ENCODE measurements at regions not wholly inside any gene's neighbourhood (a gene's known extent, or its start where the extent isn't known, plus 50 kb on each side); places are given as distances from the start of the nearest gene placed in this dataset.

DNA sequence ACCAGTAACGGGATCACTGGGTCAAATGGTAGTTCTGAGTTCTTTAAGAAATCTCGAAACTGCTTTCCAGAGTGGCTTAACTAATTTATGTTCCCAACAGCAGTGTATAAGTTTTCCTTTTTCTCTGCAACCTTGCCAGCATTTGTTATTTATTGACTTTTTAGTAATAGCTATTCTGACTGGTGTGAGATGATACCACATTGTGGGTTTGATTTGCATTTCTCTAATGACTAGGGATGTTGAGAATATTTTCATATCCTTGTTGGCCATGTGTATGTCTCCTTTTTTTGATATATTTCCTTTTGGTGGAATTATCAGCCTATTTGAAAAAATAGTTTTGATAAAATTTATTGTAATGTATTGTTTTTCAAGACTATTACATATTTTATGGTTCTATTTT is 701.2 kb upstream of the FBXO33 start:
- no peak overlapping the region for H3K27ac ChIP-seq (ENCODE audit: low read length)
- no peaks in the 10 kb centered on the region for H3F3A ChIP-seq (ENCODE audit: insufficient read depth, low read length, poor library complexity, severe bottlenecking)
- no peak overlapping the region for H3K9ac ChIP-seq (ENCODE audit: low read length)
- no peaks in the 10 kb centered on the region for H3K9me3 ChIP-seq (ENCODE audit: low read length)
- no peak overlapping the region for H3K4me2 ChIP-seq (ENCODE audit: low read length)
- no peaks in the 10 kb centered on the region for H3K36me3 ChIP-seq (ENCODE audit: insufficient read depth, low read length)
- H3K9me2 ChIP-seq (ENCODE audit: insufficient read depth, low read length): no peaks in the 10 kb centered on the region
- no peak overlapping the region for H2AFZ ChIP-seq (ENCODE audit: low read depth, low read length)
- no peak overlapping the region for H3K4me3 ChIP-seq (ENCODE audit: low read length)
- no peak for TF ChIP-seq EZH2 (IDR thresholded peaks at IDR 0.05; ENCODE audit: borderline replicate concordance, insufficient read depth, low read length, poor library complexity, severe bottlenecking)
- TF ChIP-seq RAD21 (conservative IDR thresholded peaks at IDR 0.05): no peak
- H3K79me2 ChIP-seq (replicated peaks; ENCODE audit: insufficient read depth, low read length): no peaks in the 10 kb centered on the region
- no peaks in the 10 kb centered on the region for H4K20me1 ChIP-seq (ENCODE audit: insufficient read depth)
- H3K27me3 ChIP-seq (ENCODE audit: insufficient read depth, low read depth, low read length): no peaks in the 10 kb centered on the region

DNA sequence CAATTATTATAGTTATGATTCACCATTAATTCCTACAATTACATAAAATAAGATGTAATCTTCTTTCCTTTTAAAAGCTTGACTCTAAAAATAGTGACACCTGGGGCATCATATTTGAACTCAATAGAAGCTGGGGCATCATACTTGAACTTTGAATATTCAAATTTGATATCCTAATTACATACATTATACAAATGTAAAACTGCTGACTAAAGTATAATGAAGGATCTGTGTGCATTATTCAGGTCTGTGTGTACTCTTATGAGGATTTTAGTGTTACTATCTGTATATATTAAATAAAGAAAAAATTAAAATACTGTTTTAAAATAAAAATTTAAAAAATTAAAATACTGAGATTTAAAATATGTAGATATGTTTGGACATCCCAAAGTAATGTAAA is 696.9 kb upstream of the FBXO33 start:
- Histone ChIP-seq H3K4me3 (ENCODE audit: low read length) (no peak overlapping the region), H3F3A (ENCODE audit: insufficient read depth, low read length, poor library complexity, severe bottlenecking) (no peaks in the 10 kb centered on the region), H2AFZ (ENCODE audit: low read depth, low read length) (no peak overlapping the region), H3K9me2 (ENCODE audit: insufficient read depth, low read length) (no peaks in the 10 kb centered on the region), H3K4me2 (ENCODE audit: low read length) (no peak overlapping the region), H3K27ac (ENCODE audit: low read length) (no peak overlapping the region), H3K9me3 (ENCODE audit: low read length) (no peaks in the 10 kb centered on the region), H3K27me3 (ENCODE audit: insufficient read depth, low read depth, low read length) (no peaks in the 10 kb centered on the region), H3K79me2 (replicated peaks; ENCODE audit: insufficient read depth, low read length) (no peaks in the 10 kb centered on the region), H4K20me1 (ENCODE audit: insufficient read depth) (no peaks in the 10 kb centered on the region), H3K36me3 (ENCODE audit: insufficient read depth, low read length) (no peaks in the 10 kb centered on the region), H3K9ac (ENCODE audit: low read length) (no peak overlapping the region)
- TF ChIP-seq EP300 (conservative IDR thresholded peaks at IDR 0.05; ENCODE audit: poor library complexity, severe bottlenecking): no peak
- TF ChIP-seq TAF1 (IDR thresholded peaks at IDR 0.05; ENCODE audit: low read depth): no peak
- TF ChIP-seq, protein P1, sequence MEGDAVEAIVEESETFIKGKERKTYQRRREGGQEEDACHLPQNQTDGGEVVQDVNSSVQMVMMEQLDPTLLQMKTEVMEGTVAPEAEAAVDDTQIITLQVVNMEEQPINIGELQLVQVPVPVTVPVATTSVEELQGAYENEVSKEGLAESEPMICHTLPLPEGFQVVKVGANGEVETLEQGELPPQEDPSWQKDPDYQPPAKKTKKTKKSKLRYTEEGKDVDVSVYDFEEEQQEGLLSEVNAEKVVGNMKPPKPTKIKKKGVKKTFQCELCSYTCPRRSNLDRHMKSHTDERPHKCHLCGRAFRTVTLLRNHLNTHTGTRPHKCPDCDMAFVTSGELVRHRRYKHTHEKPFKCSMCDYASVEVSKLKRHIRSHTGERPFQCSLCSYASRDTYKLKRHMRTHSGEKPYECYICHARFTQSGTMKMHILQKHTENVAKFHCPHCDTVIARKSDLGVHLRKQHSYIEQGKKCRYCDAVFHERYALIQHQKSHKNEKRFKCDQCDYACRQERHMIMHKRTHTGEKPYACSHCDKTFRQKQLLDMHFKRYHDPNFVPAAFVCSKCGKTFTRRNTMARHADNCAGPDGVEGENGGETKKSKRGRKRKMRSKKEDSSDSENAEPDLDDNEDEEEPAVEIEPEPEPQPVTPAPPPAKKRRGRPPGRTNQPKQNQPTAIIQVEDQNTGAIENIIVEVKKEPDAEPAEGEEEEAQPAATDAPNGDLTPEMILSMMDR (IDR thresholded peaks at IDR 0.05; ENCODE audit: poor library complexity, severe bottlenecking): no peak
- no peak for TF ChIP-seq SMC3 (conservative IDR thresholded peaks at IDR 0.05; ENCODE audit: poor library complexity)
- TF ChIP-seq RAD21 (conservative IDR thresholded peaks at IDR 0.05): no peak
- no peak for TF ChIP-seq POLR2AphosphoS5 (IDR thresholded peaks at IDR 0.05)
- TF ChIP-seq EZH2 (IDR thresholded peaks at IDR 0.05; ENCODE audit: borderline replicate concordance, insufficient read depth, low read length, poor library complexity, severe bottlenecking): no peak
- TF ChIP-seq, protein P2, sequence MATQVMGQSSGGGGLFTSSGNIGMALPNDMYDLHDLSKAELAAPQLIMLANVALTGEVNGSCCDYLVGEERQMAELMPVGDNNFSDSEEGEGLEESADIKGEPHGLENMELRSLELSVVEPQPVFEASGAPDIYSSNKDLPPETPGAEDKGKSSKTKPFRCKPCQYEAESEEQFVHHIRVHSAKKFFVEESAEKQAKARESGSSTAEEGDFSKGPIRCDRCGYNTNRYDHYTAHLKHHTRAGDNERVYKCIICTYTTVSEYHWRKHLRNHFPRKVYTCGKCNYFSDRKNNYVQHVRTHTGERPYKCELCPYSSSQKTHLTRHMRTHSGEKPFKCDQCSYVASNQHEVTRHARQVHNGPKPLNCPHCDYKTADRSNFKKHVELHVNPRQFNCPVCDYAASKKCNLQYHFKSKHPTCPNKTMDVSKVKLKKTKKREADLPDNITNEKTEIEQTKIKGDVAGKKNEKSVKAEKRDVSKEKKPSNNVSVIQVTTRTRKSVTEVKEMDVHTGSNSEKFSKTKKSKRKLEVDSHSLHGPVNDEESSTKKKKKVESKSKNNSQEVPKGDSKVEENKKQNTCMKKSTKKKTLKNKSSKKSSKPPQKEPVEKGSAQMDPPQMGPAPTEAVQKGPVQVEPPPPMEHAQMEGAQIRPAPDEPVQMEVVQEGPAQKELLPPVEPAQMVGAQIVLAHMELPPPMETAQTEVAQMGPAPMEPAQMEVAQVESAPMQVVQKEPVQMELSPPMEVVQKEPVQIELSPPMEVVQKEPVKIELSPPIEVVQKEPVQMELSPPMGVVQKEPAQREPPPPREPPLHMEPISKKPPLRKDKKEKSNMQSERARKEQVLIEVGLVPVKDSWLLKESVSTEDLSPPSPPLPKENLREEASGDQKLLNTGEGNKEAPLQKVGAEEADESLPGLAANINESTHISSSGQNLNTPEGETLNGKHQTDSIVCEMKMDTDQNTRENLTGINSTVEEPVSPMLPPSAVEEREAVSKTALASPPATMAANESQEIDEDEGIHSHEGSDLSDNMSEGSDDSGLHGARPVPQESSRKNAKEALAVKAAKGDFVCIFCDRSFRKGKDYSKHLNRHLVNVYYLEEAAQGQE (IDR thresholded peaks at IDR 0.05; ENCODE audit: borderline replicate concordance): no peak
- TF ChIP-seq MXI1 (conservative IDR thresholded peaks at IDR 0.05; ENCODE audit: poor library complexity, severe bottlenecking): no peak

- H3K4me3 ChIP-seq (ENCODE audit: low read length): no peak overlapping the region
- H4K20me1 ChIP-seq (ENCODE audit: insufficient read depth): no peaks in the 10 kb centered on the region
- H3K9me2 ChIP-seq (ENCODE audit: insufficient read depth, low read length): no peaks in the 10 kb centered on the region
- H3K9ac ChIP-seq (ENCODE audit: low read length): no peak overlapping the region
- peaks cover 3% of the 10 kb centered on the region for H3F3A ChIP-seq (ENCODE audit: insufficient read depth, low read length, poor library complexity, severe bottlenecking)
- no peaks in the 10 kb centered on the region for H3K79me2 ChIP-seq (replicated peaks; ENCODE audit: insufficient read depth, low read length)
- no peak overlapping the region for H3K4me2 ChIP-seq (ENCODE audit: low read length)
- TF ChIP-seq TAF1 (IDR thresholded peaks at IDR 0.05; ENCODE audit: low read depth): no peak
- no peak for TF ChIP-seq SMC3 (conservative IDR thresholded peaks at IDR 0.05; ENCODE audit: poor library complexity)
- TF ChIP-seq, protein P1 (IDR thresholded peaks at IDR 0.05; ENCODE audit: poor library complexity, severe bottlenecking): no peak
- TF ChIP-seq EP300 (conservative IDR thresholded peaks at IDR 0.05; ENCODE audit: poor library complexity, severe bottlenecking): no peak
- TF ChIP-seq EZH2 (IDR thresholded peaks at IDR 0.05; ENCODE audit: borderline replicate concordance, insufficient read depth, low read length, poor library complexity, severe bottlenecking): no peak
- no peak for TF ChIP-seq RAD21 (conservative IDR thresholded peaks at IDR 0.05)
- TF ChIP-seq POLR2AphosphoS5 (IDR thresholded peaks at IDR 0.05): no peak
- TF ChIP-seq, protein P2 (IDR thresholded peaks at IDR 0.05; ENCODE audit: borderline replicate concordance): no peak
- H3K27ac ChIP-seq (ENCODE audit: low read length): no peak overlapping the region
- H3K27me3 ChIP-seq (ENCODE audit: insufficient read depth, low read depth, low read length): no peaks in the 10 kb centered on the region
- no peaks in the 10 kb centered on the region for H3K9me3 ChIP-seq (ENCODE audit: low read length)
- H3K36me3 ChIP-seq (ENCODE audit: insufficient read depth, low read length): no peaks in the 10 kb centered on the region
- H2AFZ ChIP-seq (ENCODE audit: low read depth, low read length): no peak overlapping the region
Measured at GRCh38 chr14:40123816-40124215, 691.6 kb upstream of the FBXO33 start.

Data from neural cell (in vitro differentiated cells).